GM21423 (cell line): ENCODE measurements at regions not wholly inside any gene's neighbourhood (a gene's known extent, or its start where the extent isn't known, plus 50 kb on each side); places are given as distances from the start of the nearest gene placed in this dataset.
"Not testable (repeated sequence)": the region's sequence is repeated elsewhere in the genome, so short reads cannot be mapped to it uniquely, and the experiment has no call there.

ENCODE experiments used
- ATAC-seq: cut with Tn5 transposase; IDR thresholded peaks from one replicate; pipeline ENCODE4 v1.9.1; 2021; ENCODE audit warnings: mild to moderate bottlenecking, moderate library complexity; ENCODE audit not compliant: unreplicated experiment

- ATAC-seq = no peak
Measured at GRCh38 chr4:103887191-103887590, 167.4 kb upstream of the TACR3 start.

GRCh38 chr4:103885152-103885551, 165.4 kb upstream of the TACR3 start:
- no peak for ATAC-seq

- ATAC-seq = no peak
Measured at GRCh38 chr4:103867311-103867710, 147.5 kb upstream of the TACR3 start.

- no peak for ATAC-seq
Measured at GRCh38 chr4:103853627-103854026, 133.8 kb upstream of the TACR3 start.

GRCh38 chr4:103853146-103853545, 133.4 kb upstream of the TACR3 start:
- no peak for ATAC-seq

- ATAC-seq = no peak
Measured at GRCh38 chr4:103845075-103845474, 125.3 kb upstream of the TACR3 start.

- ATAC-seq = no peak
Measured at GRCh38 chr4:103842637-103843239, 123.0 kb upstream of the TACR3 start.

GRCh38 chr4:103842076-103842475, 122.3 kb upstream of the TACR3 start:
- ATAC-seq = no peak

- ATAC-seq = not testable (repeated sequence)
Measured at GRCh38 chr4:103810308-103810707, 90.5 kb upstream of the TACR3 start.

GRCh38 chr4:103802766-103803165, 83.0 kb upstream of the TACR3 start:
- ATAC-seq = no peak

- ATAC-seq = no peak
Measured at GRCh38 chr4:103787057-103787456, 67.3 kb upstream of the TACR3 start.

GRCh38 chr4:103786593-103786992, 66.8 kb upstream of the TACR3 start:
- ATAC-seq = no peak

- ATAC-seq = peak; percentile 66
Measured at GRCh38 chr4:103786014-103786413, 66.2 kb upstream of the TACR3 start.

GRCh38 chr4:103778221-103778620, 58.4 kb upstream of the TACR3 start:
- ATAC-seq = no peak

- ATAC-seq = no peak
Measured at GRCh38 chr4:103774326-103774825, 54.6 kb upstream of the TACR3 start.

- ATAC-seq = no peak
Measured at GRCh38 chr4:103773691-103774231, 54.0 kb upstream of the TACR3 start.
